Colon (tissue), 2 donors: ENCODE measurements at regions not wholly inside any gene's neighbourhood (a gene's known extent, or its start where the extent isn't known, plus 50 kb on each side); places are given as distances from the start of the nearest gene placed in this dataset.

Experiments
- FAIRE-seq: peaks from 2 replicates; lab custom pipeline; 2012; peaks lifted over from hg19 to GRCh38; lab: Jason Lieb, UNC
- donor health status: control.
- donor health status: control.

DNA sequence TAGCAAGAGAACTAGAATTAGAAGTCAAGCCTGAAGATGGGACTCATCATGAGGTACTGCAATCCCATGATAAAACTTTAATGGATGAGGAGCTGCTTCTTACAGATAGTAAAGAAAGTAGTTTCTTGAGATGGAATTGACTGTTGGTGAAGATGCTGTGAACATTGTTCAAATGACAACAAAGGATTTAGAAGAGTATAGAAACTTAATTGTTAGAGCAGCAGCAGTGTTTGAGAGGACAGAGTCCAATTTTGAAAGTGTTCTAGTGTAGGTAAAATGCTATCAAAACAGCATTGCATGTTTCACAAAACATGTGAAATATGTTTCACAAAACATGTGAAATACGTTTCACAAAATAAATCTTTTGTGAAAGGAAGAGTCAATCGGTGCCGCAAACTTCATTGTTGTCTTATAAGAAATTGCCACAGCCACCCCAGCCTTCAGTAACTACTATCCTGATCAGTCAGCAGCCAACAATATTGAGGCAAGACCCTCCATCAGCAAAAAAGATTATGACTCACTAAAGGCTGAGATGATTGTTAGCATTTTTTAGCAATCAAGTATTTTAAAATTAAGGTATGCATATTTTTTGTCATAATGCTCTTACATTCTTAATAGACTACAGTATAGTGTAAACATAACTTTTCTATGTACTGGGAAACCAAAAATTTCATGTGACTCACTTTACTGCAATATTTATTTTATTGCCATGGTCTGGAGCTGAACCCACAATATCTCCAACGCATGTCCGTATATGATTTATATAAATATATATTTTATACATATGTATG lies 173.4 kb upstream of the BMP4 start:
- no peak for FAIRE-seq

DNA sequence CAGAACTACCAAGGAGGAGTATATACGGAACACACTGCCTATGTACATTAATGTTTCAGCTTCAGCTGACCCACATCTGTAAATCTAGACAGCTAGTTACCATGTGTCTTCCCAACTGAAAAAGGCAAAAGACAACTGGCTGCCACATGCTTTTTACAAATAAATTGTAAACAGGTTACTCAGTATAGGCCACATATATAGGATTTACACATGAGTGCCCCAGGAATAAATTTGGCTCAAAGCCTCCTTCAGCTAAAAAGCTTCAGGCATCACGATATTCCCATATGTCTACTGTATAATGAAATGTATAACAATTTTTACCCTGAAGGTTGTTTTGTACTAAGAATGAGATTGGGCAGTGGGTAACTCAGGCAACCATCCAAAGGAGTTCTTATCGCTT lies 175.9 kb upstream of the BMP4 start:
- FAIRE-seq, result no peak

DNA sequence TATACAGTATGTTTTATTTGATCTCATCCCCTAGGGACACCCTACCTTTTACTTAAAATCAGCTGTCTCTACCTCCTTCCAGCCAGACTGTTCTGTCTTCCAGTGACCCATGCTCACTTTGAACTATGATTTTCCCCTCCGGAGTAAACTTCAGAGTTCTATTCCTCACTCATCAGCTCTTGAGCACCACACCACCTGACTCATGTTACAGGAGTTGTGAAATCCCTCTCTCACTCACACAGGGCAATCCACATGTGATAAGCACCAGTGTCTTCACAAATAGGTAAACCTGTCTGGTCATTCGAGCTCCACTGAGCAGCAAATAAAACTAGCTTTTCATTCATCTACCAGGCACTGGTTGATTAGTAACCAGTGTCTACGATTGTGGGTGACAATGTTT lies 177.3 kb upstream of the BMP4 start:
- no peak for FAIRE-seq

- FAIRE-seq, result no peak
Observed at GRCh38 chr14:54135804-54136280, 179.2 kb upstream of the BMP4 start.

- FAIRE-seq, result no peak
Observed at GRCh38 chr14:54136894-54137613, 180.4 kb upstream of the BMP4 start.

- no peak for FAIRE-seq
Observed at GRCh38 chr14:54137614-54137961, 181.0 kb upstream of the BMP4 start.

DNA sequence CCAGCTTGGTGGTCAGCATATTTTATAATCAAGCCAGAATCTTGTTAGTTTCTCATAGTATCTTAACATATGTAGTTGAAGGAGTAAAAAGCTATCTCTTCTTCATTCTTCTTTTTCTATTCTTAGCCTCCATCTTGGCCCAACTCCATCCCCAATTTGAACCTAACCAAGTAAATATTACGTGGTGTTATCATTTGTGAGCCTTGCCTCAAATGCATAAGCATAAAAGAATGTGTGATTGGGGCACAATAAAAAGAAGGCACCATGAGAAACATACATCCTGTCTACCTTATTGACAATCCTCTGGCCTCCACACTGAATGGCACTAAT lies 181.4 kb upstream of the BMP4 start:
- FAIRE-seq, result no peak

DNA sequence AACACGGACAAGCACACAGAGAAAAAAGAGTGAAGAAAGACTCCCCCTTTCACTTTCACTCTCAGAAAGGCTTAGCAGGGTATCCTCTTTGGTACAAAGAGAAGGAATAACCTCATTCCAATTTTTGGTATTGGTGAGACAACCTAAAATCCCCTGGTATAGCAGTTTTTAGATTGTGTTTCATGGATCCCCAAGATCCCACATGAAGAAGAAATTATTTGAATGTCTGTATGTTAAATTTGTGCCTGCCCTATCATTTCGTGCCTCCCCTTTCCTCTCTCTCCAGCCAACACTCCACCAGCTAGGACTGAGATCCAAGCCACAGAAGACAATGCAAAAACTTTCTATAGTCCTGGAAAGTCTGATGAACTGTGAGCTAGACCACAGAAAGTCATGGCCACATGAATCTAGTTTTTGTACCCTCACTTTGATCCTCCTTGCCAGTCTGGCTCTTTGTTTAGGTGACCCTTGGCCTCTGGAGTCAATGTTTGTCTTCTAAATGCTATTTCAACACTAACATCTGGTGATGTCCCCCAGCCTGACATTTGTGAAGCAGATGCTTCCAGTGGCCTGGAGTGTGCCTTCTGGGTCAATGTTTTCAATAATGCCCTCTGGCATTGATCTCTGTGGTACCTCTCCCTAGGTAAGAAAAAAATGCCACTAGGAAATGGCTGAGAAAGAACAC lies 181.9 kb upstream of the BMP4 start:
- FAIRE-seq, result no peak

DNA sequence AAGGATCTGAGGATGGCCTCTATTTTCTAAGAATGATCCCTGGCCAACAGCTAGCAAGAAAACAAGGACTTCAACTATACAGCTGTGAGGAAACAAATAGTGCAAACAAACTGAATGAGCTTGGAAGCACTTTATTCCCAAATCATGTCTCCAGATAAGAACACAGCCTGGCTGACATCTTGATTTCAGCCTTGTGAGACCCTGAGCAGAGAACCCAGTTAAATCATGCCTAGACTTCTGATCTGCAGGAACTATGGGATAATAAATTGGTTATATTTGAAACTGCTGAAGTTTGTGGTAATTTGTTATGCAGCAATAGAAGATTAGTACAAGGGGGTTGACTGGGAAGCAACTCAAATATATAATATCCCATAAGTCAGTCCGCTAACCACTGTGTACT lies 183.9 kb upstream of the BMP4 start:
- no peak for FAIRE-seq

DNA sequence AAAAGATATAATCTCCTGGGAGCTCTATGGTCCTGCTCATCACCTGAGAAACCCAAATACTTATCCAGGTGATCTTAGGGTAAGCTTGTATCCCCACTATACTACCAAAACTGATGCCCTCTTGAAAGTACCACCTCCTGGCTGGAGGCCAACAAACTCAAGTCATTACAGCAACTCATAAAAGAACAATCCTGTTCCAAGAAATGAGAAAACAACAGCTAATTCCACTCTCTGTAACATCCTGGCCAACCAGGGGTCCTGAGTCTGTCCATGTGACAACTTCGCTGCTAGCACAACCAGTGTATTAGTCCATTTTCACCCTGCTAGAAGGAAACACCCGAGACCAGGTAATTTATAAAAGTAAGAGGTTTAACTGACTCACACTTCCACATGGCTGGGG lies 190.0 kb upstream of the BMP4 start:
- no peak for FAIRE-seq

DNA sequence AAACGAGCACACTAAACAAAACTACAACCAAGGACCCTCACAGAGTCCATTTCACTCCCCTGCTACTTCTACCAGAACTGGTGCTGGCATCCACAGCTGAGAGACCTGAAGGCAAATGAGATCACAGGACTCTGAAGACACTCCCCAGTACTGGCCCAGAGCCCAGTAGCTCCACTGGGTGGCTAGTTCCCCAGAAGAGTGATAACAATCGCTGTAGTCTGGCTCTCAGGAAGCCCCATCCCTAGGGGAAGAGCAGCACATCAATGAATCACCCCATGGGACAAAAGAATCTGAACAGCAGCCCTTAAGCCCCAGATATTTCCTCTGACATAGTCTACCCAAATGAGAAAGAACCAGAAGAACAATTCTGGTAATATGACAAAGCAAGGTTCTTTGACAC lies 190.7 kb upstream of the BMP4 start:
- FAIRE-seq, result no peak

GRCh38 chr14:54147758-54148157 lies 191.1 kb upstream of the BMP4 start:
- FAIRE-seq, result no peak

- no peak for FAIRE-seq
Observed at GRCh38 chr14:54148251-54148650, 191.6 kb upstream of the BMP4 start.

GRCh38 chr14:54152351-54152750 lies 195.7 kb upstream of the BMP4 start:
- no peak for FAIRE-seq

DNA sequence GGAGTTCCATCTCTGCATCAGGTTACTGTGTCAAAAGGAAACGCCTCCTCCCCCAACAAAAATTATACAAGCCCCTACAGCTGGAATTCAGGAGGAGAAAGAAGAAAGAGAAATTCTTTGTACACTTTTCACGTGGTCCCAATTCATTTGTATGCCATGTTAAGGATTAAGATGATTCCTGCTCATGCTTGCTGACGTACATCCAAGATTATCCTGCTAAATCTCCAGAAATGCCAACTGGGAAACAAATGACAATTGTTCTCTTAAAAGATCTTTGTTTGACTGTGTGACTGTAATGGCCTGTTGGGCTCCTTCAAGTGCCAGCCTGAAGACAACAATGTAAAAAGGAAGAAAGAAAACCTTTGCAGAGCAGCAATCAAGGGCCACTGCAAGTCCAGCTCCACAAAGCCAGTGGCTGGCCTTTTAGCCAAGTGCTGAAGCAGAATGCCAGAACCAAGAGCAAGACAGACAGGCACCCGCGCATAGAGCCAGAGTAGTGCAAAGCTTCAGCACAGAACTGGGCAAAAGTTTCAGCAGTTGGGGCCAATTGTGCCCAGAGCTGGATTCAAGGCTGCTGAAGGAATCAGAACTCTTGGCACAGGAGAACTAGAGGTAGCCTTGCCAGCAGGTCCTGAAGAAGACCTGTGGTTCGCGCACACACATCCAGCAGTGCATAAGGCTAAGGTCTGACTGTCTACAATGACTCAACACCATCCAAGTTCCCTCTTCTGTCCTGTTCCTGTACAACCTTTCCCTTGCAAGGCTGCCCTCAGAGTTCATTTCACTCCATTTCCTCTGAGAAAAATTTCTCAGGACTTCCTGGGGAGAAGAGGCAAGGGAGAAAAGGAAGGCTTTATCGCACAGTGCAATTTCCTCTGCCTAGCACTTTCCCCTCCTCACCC lies 209.7 kb upstream of the BMP4 start:
- no peak for FAIRE-seq

DNA sequence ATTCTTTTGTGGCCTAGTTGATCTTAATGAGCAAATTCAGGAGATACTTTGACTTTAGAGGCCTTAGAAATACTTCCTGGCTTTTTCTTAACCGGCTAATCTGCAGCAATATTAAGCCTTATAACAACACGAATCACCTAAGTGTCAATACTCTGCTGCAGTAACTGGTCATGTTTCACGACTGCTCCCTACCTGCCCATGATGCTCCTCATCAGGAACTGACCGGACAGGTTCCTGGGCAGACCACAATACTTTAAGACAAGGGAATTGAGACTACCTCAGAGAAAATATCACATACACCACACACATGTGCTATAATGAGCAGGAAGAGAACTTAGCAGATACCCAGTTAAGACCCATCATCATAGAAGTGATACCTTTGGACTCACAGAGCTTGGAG lies 211.9 kb upstream of the BMP4 start:
- no peak for FAIRE-seq

DNA sequence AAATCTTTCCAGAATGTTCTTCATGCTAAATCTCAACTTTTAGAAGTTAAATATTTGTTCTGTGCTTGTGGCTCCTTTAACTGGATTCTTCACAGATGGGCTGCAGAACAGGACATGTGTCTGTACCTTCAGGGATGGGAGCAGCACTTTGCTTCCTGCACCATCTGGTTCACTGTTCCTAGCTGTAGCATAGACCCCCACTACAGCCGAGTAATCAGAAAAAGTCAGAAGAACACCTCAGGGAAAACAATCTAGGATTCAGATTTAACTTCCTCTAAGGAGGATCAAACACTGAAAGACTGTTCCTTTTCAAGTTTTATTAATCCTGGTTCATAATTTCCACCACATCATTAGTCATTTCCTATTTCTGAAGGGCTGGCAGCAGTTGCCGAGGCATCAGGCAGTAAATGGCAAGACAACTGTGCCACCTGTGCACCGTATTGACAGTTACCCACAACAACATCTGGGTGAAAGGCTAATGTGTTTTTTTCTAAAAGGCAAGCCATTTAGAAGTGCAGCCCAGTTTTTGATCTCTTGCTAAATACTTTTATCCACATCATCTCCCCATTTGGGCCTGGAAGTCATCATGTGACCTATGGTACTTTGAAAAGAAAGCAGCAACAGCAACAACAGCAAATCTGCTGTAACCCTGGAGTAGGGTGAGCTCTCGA lies 212.8 kb upstream of the BMP4 start:
- no peak for FAIRE-seq

GRCh38 chr14:54170301-54170700 lies 213.7 kb upstream of the BMP4 start:
- no peak for FAIRE-seq

- no peak for FAIRE-seq
Observed at GRCh38 chr14:54172114-54172513, 215.5 kb upstream of the BMP4 start.

GRCh38 chr14:54172562-54172961 lies 215.9 kb upstream of the BMP4 start:
- no peak for FAIRE-seq

GRCh38 chr14:54173802-54174201 lies 217.2 kb upstream of the BMP4 start:
- FAIRE-seq, result no peak

DNA sequence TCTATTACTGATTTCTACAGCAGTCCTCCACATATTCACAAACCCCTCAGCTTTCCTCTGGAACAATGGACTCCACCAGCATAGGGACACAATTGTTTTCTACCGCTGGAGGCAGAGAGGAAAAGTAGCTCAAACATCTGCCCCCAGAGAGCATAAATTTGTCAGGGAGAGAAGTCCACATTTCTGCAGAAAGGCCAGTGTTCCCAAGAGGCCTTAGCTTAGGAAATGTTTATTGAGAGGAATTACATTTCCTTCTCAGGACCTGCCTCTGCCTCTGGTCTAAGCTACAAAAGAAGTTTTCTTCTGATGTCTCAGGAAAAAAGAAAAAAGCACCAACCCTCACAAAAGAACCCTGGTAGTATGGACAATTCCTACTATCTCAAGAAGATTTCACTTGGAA lies 217.8 kb upstream of the BMP4 start:
- no peak for FAIRE-seq
